Lower lobe of right lung (tissue), 2 donors: ENCODE measurements at regions not wholly inside any gene's neighbourhood (a gene's known extent, or its start where the extent isn't known, plus 50 kb on each side); places are given as distances from the start of the nearest gene placed in this dataset.

ENCODE experiments used
- ATAC-seq, 2 donors: fragments of 200-7000 bp; cut with Tn5 transposase; one replicate each; pipeline ENCODE4 v1.9.1; 2020 to 2022; ENCODE audit warnings: mild to moderate bottlenecking in 2 of 2, moderate library complexity in 2 of 2
- DNase-seq: peaks from one replicate; pipeline ENCODE4 v3.0.0-alpha.2; 2020
- H3K27ac ChIP-seq: fragments of 200-600 bp; one replicate; pipeline ENCODE4 v1.8.0; 2022
- H3K27me3 ChIP-seq: fragments of 200-600 bp; one replicate; pipeline ENCODE4 v1.8.0; 2022; ENCODE audit warnings: low read depth
- H3K36me3 ChIP-seq: fragments of 200-600 bp; one replicate; pipeline ENCODE4 v1.8.0; 2022; ENCODE audit warnings: mild to moderate bottlenecking
- H3K4me1 ChIP-seq: fragments of 200-600 bp; one replicate; pipeline ENCODE4 v1.8.0; 2022
- H3K4me3 ChIP-seq: fragments of 200-600 bp; one replicate; pipeline ENCODE4 v1.8.0; 2022; ENCODE audit warnings: mild to moderate bottlenecking
- H3K9me3 ChIP-seq: fragments of 200-600 bp; one replicate; pipeline ENCODE4 v1.8.0; 2022
- intact Hi-C: fragments of 100-400 bp; cut with DNase I; formaldehyde crosslinking; loops from one replicate; pipeline ENCODE4 v1.11.0; 2022
- TF ChIP-seq, protein P1 (sequence below): fragments of 200-600 bp; IDR thresholded peaks from one replicate; pipeline ENCODE4 v1.8.0; 2022; ENCODE audit warnings: antibody characterized with exemption, mild to moderate bottlenecking
- donor health status: DM: no; HTN: yes; CAD: no; lungs with severe emphysema.

DNA sequence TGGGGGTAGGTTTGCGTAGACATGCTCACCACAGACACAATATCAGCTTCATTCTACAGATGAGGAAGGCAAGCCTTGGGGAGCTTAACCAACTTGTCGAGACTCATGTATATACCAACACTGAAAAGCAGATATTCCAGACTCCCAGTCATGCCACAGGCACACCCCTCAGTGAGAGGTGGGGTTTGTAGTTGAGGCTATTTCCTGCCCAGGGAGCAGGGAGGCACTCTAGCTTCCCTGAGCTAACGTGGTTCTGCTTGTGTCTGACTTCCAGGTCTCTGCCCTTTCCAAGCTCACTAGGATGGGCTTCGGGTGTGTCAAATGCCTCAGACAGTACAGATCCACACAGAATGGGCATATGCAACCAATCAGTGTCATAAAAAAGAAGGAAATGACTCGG, 122.3 kb upstream of the RUNX1 start:
- no peak for ATAC-seq
- no peak for DNase-seq

DNA sequence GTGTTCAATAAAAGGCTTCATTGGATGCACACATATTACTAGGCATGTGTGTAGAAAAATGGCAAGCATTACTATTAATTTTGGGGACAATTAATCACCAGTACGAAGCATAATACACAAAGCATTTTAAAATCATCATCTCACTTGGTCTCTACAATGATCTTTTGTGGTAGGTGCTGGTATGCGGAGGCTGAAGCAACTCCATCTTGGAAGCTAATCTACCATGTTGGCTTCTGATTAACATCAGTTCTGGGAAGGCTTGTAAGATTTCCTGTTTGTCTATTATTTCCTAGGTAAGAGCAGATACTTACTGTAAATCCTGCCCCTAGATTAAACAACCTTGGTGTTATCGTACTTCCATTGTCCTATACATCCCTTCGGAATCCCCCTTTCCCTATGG, 121.7 kb upstream of the RUNX1 start:
- TF ChIP-seq, protein P1, sequence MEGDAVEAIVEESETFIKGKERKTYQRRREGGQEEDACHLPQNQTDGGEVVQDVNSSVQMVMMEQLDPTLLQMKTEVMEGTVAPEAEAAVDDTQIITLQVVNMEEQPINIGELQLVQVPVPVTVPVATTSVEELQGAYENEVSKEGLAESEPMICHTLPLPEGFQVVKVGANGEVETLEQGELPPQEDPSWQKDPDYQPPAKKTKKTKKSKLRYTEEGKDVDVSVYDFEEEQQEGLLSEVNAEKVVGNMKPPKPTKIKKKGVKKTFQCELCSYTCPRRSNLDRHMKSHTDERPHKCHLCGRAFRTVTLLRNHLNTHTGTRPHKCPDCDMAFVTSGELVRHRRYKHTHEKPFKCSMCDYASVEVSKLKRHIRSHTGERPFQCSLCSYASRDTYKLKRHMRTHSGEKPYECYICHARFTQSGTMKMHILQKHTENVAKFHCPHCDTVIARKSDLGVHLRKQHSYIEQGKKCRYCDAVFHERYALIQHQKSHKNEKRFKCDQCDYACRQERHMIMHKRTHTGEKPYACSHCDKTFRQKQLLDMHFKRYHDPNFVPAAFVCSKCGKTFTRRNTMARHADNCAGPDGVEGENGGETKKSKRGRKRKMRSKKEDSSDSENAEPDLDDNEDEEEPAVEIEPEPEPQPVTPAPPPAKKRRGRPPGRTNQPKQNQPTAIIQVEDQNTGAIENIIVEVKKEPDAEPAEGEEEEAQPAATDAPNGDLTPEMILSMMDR = no peak
- ATAC-seq = no peak
- H3K36me3 ChIP-seq = no peaks in the 10 kb centered on the region
- no peaks in the 10 kb centered on the region for H3K9me3 ChIP-seq
- intact Hi-C loops = no loop called here
- no peaks in the 10 kb centered on the region for H3K27me3 ChIP-seq
- H3K27ac ChIP-seq = no peak overlapping the region
- DNase-seq = no peak
- no peaks in the 10 kb centered on the region for H3K4me1 ChIP-seq
- no peak overlapping the region for H3K4me3 ChIP-seq

More for the DNA sequence above, 122.3 kb upstream of the RUNX1 start:
- Histone ChIP-seq H3K27ac (no peak overlapping the region), H3K27me3 (no peaks in the 10 kb centered on the region), H3K36me3 (no peaks in the 10 kb centered on the region), H3K9me3 (no peaks in the 10 kb centered on the region), H3K4me1 (no peaks in the 10 kb centered on the region), H3K4me3 (no peak overlapping the region)
- TF ChIP-seq, protein P1 = no peak
- intact Hi-C loops = no loop called here

DNA sequence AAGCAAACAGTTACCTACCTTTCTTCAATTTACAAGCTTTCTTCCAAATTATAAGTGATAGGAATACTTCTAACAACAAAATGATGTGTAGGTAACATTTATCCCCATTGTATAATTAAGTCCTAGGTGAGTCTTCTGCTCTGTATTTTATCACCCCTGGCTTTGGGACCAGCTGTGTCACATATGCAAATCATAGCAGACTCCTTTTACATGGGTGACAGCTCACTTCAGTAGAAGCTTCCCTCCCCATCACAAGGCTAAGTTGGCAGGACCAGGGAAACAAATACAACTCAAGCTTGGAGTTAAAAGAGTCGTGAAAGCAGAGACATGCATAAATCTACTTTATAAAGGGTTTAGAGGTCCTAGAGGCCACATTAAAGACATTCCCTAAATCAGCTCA, 121.1 kb upstream of the RUNX1 start:
- no peak overlapping the region for H3K4me3 ChIP-seq
- no peaks in the 10 kb centered on the region for H3K4me1 ChIP-seq
- no peaks in the 10 kb centered on the region for H3K9me3 ChIP-seq
- intact Hi-C loops = no loop called here
- DNase-seq (no peak), ATAC-seq (no peak)
- H3K27ac ChIP-seq = no peak overlapping the region
- H3K36me3 ChIP-seq = no peaks in the 10 kb centered on the region
- TF ChIP-seq, protein P1 = no peak
- H3K27me3 ChIP-seq = no peaks in the 10 kb centered on the region

DNA sequence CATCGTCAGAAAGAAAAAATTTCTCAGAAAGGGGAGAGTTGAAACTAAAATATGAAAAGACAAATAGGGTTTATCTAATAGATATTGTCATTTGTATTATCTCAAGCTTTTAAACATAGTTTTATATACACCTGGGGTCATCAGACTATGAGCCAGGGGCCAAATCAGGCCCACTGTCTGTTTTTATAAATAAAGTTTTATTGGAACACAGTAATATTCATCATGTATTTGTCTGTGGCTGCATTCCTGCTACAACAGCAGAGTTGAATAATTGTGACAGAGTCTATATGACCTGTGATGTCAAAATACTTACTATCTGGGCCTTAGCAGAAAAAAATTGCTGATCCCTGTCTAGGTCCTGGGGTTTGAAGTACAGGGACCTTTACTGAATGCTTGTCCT, 120.5 kb upstream of the RUNX1 start:
- Histone ChIP-seq H3K4me1 (no peaks in the 10 kb centered on the region), H3K27me3 (no peaks in the 10 kb centered on the region), H3K9me3 (no peaks in the 10 kb centered on the region), H3K27ac (no peak overlapping the region), H3K4me3 (no peak overlapping the region), H3K36me3 (no peaks in the 10 kb centered on the region)
- intact Hi-C loops = no loop called here
- DNase-seq = no peak
- ATAC-seq = no peak
- TF ChIP-seq, protein P1 = no peak

DNA sequence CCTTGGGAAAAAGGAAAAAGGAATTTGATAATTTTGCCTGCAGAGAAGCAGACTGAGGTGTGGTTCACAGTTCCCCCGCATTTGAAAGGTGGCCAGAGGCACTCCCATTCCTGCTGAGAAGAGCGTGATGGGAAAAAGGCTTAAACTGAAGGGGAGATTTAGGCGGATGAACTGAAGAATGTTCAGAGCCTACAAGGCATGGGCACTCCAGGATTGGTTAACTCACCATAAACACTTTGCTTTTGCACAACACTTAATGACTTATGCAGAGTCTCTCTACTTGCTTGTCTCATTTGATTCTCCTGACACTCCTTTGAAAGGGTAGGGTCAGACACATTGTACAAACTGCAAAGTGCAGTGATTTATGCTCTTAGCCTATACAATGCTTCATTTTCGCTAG, 119.6 kb upstream of the RUNX1 start:
- DNase-seq (no peak), ATAC-seq (no peak)
- TF ChIP-seq, protein P1 = no peak
- Histone ChIP-seq H3K4me3 (no peak overlapping the region), H3K27ac (no peak overlapping the region), H3K27me3 (no peaks in the 10 kb centered on the region), H3K36me3 (no peaks in the 10 kb centered on the region), H3K9me3 (no peaks in the 10 kb centered on the region), H3K4me1 (no peaks in the 10 kb centered on the region)
- intact Hi-C loops = no loop called here

DNA sequence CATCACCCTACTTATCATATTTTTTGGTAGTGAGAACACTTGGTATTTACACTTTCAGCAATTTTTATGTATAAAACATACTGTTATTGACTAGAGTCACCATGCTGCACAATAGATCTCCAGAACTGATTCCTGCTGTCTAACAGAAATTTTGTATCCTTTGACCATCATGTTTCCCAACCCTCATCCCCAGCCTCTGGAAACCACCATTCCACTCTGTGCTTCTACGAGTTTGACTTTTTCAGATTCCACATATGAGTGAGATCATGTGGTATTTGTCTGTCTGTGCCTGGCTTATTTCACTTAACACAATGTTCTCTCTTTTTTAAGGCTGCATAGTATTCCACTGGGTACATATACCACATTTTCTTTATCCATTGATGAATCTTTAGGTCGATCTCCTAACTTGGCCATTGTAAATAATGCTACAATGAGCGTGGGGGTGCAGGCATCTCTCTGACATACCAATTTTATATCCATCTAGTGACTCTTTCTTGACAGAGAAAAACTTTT, 115.9 kb upstream of the RUNX1 start:
- TF ChIP-seq, protein P1 = no peak
- H3K9me3 ChIP-seq = no peaks in the 10 kb centered on the region
- no peak overlapping the region for H3K4me3 ChIP-seq
- DNase-seq (no peak), ATAC-seq (no peak)
- no peaks in the 10 kb centered on the region for H3K27me3 ChIP-seq
- intact Hi-C loops = no loop called here
- H3K36me3 ChIP-seq = no peaks in the 10 kb centered on the region
- H3K27ac ChIP-seq = no peak overlapping the region
- no peaks in the 10 kb centered on the region for H3K4me1 ChIP-seq
